Glutamatergic neuron (in vitro differentiated cells): ENCODE measurements at regions not wholly inside any gene's neighbourhood (a gene's known extent, or its start where the extent isn't known, plus 50 kb on each side); places are given as distances from the start of the nearest gene placed in this dataset.

Source experiments
- DNase-seq: peaks from one replicate; pipeline ENCODE4 v3.0.0; 2022
- H3K27ac Mint-ChIP-seq: one replicate; pipeline ENCODE4 v1.8.0; 2020; ENCODE audit warnings: mild to moderate bottlenecking, mixed read lengths, inconsistent platforms; ENCODE audit not compliant: unreplicated experiment
- H3K27me3 Mint-ChIP-seq: one replicate; pipeline ENCODE4 v1.8.0; 2020; ENCODE audit warnings: mild to moderate bottlenecking, moderate library complexity, mixed read lengths, inconsistent platforms; ENCODE audit not compliant: unreplicated experiment
- H3K36me3 Mint-ChIP-seq: one replicate; pipeline ENCODE4 v1.8.0; 2020; ENCODE audit warnings: mild to moderate bottlenecking, mixed read lengths, inconsistent platforms; ENCODE audit not compliant: unreplicated experiment
- H3K4me1 Mint-ChIP-seq: one replicate; pipeline ENCODE4 v1.8.0; 2020; ENCODE audit warnings: mild to moderate bottlenecking, low read depth, mixed read lengths, inconsistent platforms; ENCODE audit not compliant: unreplicated experiment
- H3K4me3 Mint-ChIP-seq: one replicate; pipeline ENCODE4 v1.8.0; 2020; ENCODE audit warnings: mild to moderate bottlenecking, mixed read lengths, inconsistent platforms; ENCODE audit not compliant: unreplicated experiment
- H3K9me3 Mint-ChIP-seq: one replicate; pipeline ENCODE4 v1.8.0; 2020; ENCODE audit warnings: mild to moderate bottlenecking, moderate library complexity, mixed read lengths, inconsistent platforms; ENCODE audit not compliant: unreplicated experiment
- TF ChIP-seq, protein P1 (sequence below): fragments of 200-600 bp; sonication (generic); IDR thresholded peaks from one replicate; pipeline ENCODE4 v1.5.0; 2021; ENCODE audit not compliant: partially characterized antibody, unreplicated experiment

DNA sequence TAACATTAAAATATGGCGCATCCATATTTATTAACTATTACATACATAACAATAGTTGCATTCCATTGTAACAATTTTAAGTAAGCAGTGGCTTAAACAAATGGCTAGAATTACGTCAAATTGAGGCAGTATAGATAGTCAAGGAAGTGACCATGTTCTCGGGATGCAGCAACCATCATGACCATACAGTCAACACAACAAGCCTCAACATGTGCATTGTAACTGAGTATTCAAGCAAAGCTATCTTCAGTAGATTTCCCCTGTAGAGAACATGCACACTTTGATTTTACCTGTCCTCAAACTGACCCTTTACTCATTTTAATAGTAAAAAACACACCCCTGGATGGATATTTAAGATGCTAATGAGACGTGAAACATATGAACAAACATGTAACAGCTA lies 356.4 kb downstream of the HINT1 start:
- no peak overlapping the region for H3K4me3 Mint-ChIP-seq
- no peaks in the 10 kb centered on the region for H3K4me1 Mint-ChIP-seq
- DNase-seq = no peak
- no peaks in the 10 kb centered on the region for H3K9me3 Mint-ChIP-seq
- TF ChIP-seq, protein P1, sequence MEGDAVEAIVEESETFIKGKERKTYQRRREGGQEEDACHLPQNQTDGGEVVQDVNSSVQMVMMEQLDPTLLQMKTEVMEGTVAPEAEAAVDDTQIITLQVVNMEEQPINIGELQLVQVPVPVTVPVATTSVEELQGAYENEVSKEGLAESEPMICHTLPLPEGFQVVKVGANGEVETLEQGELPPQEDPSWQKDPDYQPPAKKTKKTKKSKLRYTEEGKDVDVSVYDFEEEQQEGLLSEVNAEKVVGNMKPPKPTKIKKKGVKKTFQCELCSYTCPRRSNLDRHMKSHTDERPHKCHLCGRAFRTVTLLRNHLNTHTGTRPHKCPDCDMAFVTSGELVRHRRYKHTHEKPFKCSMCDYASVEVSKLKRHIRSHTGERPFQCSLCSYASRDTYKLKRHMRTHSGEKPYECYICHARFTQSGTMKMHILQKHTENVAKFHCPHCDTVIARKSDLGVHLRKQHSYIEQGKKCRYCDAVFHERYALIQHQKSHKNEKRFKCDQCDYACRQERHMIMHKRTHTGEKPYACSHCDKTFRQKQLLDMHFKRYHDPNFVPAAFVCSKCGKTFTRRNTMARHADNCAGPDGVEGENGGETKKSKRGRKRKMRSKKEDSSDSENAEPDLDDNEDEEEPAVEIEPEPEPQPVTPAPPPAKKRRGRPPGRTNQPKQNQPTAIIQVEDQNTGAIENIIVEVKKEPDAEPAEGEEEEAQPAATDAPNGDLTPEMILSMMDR = no peak
- no peaks in the 10 kb centered on the region for H3K36me3 Mint-ChIP-seq
- no peak overlapping the region for H3K27ac Mint-ChIP-seq
- no peaks in the 10 kb centered on the region for H3K27me3 Mint-ChIP-seq

DNA sequence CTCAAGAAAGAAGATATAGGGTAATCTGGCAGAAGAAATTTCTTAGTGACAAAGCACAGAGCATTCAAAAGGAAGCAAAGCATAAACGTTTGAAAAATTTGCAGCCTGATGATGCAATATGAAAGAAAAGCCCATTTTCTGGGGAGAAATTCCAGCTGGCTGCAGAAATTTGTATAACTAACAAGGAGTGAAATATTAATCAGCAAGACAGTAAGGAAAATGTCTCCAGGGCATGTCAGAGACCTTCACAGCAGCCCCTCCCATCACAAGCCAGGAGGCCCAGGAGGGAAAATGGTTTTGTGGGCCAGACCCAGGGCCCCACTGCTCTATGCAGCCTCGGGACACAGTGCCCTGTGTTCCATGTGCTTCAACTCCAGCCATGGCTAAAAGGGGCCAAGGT lies 359.4 kb downstream of the HINT1 start:
- Mint-ChIP-seq H3K4me3 (no peak overlapping the region), H3K4me1 (no peaks in the 10 kb centered on the region), H3K27ac (no peak overlapping the region), H3K36me3 (no peaks in the 10 kb centered on the region), H3K9me3 (no peaks in the 10 kb centered on the region), H3K27me3 (no peaks in the 10 kb centered on the region)
- TF ChIP-seq, protein P1 = no peak
- DNase-seq = no peak

DNA sequence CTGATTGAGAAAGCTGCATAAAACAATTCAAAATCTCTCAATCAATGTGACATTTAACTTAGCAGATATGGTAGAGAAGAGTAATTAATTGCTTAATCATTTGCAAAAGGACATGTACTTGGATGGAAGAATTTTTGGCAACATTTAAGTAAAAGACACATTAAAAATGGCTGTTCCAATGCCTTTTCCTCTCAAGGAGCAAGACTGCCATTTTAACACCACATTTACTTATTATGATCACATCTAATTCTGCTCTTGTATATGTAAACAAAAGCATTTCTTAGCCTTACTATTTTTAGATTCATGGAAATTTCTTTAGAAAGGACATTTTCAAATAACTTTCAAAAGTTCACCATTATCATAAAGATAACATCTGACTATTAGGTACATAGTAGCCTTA lies 360.0 kb downstream of the HINT1 start:
- Mint-ChIP-seq H3K9me3 (no peaks in the 10 kb centered on the region), H3K36me3 (no peaks in the 10 kb centered on the region), H3K27ac (no peak overlapping the region), H3K4me1 (no peaks in the 10 kb centered on the region), H3K4me3 (no peak overlapping the region), H3K27me3 (no peaks in the 10 kb centered on the region)
- TF ChIP-seq, protein P1 = no peak
- no peak for DNase-seq

DNA sequence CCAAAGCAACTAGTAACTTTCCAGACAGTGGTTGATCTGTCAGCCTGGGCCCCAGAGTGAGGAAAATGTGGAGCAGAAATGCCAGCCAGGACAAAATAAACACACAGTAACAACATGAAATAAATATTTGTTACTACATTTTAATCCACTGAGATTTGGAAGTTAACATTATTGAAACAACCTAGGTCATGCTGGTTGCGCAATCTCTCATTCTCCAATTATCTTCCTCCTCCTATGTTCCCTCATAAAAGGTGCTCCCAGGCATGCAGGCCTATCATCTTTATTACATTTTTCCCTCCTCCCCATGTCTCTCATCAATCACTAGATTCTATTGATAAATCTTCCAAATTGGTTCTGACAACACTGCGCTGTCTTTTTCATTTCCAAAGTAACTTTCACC lies 363.1 kb downstream of the HINT1 start:
- H3K36me3 Mint-ChIP-seq = no peaks in the 10 kb centered on the region
- no peaks in the 10 kb centered on the region for H3K9me3 Mint-ChIP-seq
- no peaks in the 10 kb centered on the region for H3K4me1 Mint-ChIP-seq

DNA sequence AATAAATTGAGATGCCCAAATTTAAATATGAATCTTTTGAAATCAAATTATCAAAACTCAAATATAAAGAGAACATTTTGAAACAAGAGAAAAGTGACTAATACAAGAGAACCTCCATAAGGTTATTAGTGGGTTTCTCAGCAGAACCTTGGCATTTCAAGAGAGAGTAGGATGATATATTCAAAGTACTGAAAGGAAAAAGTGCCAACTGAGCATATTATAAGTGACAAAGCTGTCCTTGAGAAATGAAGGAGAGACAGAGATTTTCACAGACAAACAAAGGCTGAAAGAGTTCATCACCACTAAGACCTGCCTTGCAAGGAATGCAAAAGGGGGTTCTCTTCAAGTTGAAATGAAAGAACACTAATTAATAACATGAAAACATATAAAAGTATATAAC lies 366.0 kb downstream of the HINT1 start:
- no peaks in the 10 kb centered on the region for H3K27me3 Mint-ChIP-seq
- H3K4me3 Mint-ChIP-seq = no peak overlapping the region
- no peaks in the 10 kb centered on the region for H3K36me3 Mint-ChIP-seq
- H3K4me1 Mint-ChIP-seq = no peaks in the 10 kb centered on the region
- TF ChIP-seq, protein P1 = no peak
- no peaks in the 10 kb centered on the region for H3K9me3 Mint-ChIP-seq
- DNase-seq = no peak
- no peak overlapping the region for H3K27ac Mint-ChIP-seq

More for the DNA sequence above, 363.1 kb downstream of the HINT1 start:
- no peak overlapping the region for H3K4me3 Mint-ChIP-seq
- DNase-seq = no peak
- TF ChIP-seq, protein P1 = no peak
- H3K27ac Mint-ChIP-seq = no peak overlapping the region
- no peaks in the 10 kb centered on the region for H3K27me3 Mint-ChIP-seq
